ENCODE measurements at regions not wholly inside any gene's neighbourhood (a gene's known extent, or its start where the extent isn't known, plus 50 kb on each side); places are given as distances from the start of the nearest gene placed in this dataset.

- Histone ChIP-seq H3K4me3 (no peak overlapping the region), H3K9me3 (no peaks in the 10 kb centered on the region), H3K4me1 (no peaks in the 10 kb centered on the region), H3K36me3 (no peaks in the 10 kb centered on the region), H3K27me3 (no peaks in the 10 kb centered on the region), H3K27ac (no peak overlapping the region)
- intact Hi-C loops (cut with DNase I; ENCODE audit: low total_unique reads) (no loop called here), in situ Hi-C loops (cut with MboI; ENCODE audit: low sequenced_read_pairs in 4 of 4) (no loop called here)
- DNase-seq (no peak), ATAC-seq (no peak)
- TF ChIP-seq CTCF (IDR thresholded peaks at IDR 0.05 in 4 of 5, conservative IDR thresholded peaks at IDR 0.05 in 1 of 5) = no peak
Measured at GRCh38 chr13:60869941-60870613, 473.1 kb downstream of the TDRD3 start.

DNA sequence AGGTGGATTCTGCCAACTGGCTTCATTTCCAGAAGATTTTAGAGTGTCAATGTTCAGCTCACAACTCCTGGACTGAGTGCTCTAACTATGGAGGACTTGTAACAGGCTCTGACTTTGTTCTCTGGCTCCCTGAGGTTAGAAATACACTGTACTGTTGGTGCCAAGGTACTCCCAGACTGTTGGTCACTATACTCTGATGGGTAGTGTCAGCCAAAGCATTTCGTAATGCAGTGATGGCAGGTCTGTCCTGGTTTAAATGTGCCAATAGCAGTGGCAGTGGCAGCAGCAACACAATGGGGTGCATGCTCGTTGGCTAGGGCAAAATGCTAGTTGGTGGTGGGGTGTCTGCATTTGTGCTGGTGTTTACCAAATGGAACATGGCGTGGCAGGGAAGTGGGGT lies 472.2 kb downstream of the TDRD3 start:
- no peak for ATAC-seq
- no peaks in the 10 kb centered on the region for H3K9me3 ChIP-seq
- no peaks in the 10 kb centered on the region for H3K36me3 ChIP-seq
- H3K4me1 ChIP-seq = no peaks in the 10 kb centered on the region
- no peak overlapping the region for H3K4me3 ChIP-seq
- TF ChIP-seq POLR2A (IDR thresholded peaks at IDR 0.05) = no peak
- H3K27ac ChIP-seq = no peak overlapping the region
- intact Hi-C loops (cut with DNase I; ENCODE audit: low total_unique reads) (no loop called here), in situ Hi-C loops (cut with MboI; ENCODE audit: low sequenced_read_pairs in 4 of 4) (no loop called here)
- no peak for DNase-seq
- no peaks in the 10 kb centered on the region for H3K27me3 ChIP-seq

DNA sequence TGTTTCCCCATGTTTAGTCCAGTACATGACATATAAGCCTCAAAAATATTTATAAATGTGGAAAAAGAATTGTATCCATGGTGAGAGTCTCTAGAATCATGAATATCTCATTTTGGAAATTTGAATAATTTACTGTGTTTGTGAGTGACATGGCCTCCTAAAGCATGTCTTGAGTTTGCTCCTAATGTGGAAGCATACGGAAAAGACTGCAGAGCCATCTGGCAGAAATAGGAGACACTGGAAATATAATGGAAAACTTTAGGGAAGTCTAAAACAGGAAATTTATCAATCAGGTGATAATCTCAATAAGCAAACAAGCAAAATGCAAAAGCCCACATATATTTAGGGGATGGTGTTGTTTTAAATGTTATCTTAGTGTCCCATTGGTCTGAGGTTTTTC lies 465.0 kb downstream of the TDRD3 start:
- intact Hi-C loops (cut with DNase I; ENCODE audit: low total_unique reads) = no loop called here
- H3K9me3 ChIP-seq = no peaks in the 10 kb centered on the region
- DNase-seq = no peak
- H3K4me3 ChIP-seq = no peak overlapping the region
- H3K4me1 ChIP-seq = no peaks in the 10 kb centered on the region
- no peak for ATAC-seq
- TF ChIP-seq POLR2A (IDR thresholded peaks at IDR 0.05) (no peak), CTCF (IDR thresholded peaks at IDR 0.05 in 4 of 5, conservative IDR thresholded peaks at IDR 0.05 in 1 of 5) (no peak)
- in situ Hi-C loops (cut with MboI; ENCODE audit: low sequenced_read_pairs in 4 of 4) = no loop called here
- H3K27ac ChIP-seq = no peak overlapping the region
- H3K36me3 ChIP-seq = no peaks in the 10 kb centered on the region
- no peaks in the 10 kb centered on the region for H3K27me3 ChIP-seq

GRCh38 chr13:60857698-60858097 lies 460.7 kb downstream of the TDRD3 start:
- no peak overlapping the region for H3K4me3 ChIP-seq
- DNase-seq (no peak), ATAC-seq (no peak)
- no peaks in the 10 kb centered on the region for H3K27me3 ChIP-seq
- in situ Hi-C loops (cut with MboI; ENCODE audit: low sequenced_read_pairs in 4 of 4) (no loop called here), intact Hi-C loops (cut with DNase I; ENCODE audit: low total_unique reads) (no loop called here)
- no peaks in the 10 kb centered on the region for H3K36me3 ChIP-seq
- H3K9me3 ChIP-seq = no peaks in the 10 kb centered on the region
- no peaks in the 10 kb centered on the region for H3K4me1 ChIP-seq
- TF ChIP-seq CTCF (IDR thresholded peaks at IDR 0.05 in 4 of 5, conservative IDR thresholded peaks at IDR 0.05 in 1 of 5) (no peak), POLR2A (IDR thresholded peaks at IDR 0.05) (no peak)
- H3K27ac ChIP-seq = no peak overlapping the region

DNA sequence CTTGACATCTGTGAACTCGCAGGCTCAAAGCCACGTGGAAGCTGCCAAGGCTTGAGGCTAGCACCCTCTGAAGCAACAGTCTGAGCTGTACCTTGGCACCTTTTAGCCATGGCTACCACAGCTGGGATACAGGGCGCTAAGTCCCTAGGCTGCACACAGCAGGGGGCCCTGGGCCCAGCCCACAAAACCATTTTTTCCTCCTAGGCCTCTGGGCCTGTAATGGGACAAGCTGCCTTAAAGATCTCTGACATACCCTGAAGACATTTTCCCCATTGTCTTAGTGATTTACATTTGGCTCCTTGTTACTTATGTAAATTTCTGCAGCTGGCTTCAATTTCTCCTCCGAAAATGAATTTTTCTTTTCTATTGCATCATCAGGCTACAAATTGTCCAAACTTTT lies 455.9 kb downstream of the TDRD3 start:
- H3K9me3 ChIP-seq = no peaks in the 10 kb centered on the region
- no peak overlapping the region for H3K4me3 ChIP-seq
- in situ Hi-C loops (cut with MboI; ENCODE audit: low sequenced_read_pairs in 4 of 4) = no loop called here
- TF ChIP-seq CTCF (IDR thresholded peaks at IDR 0.05 in 4 of 5, conservative IDR thresholded peaks at IDR 0.05 in 1 of 5) (no peak), POLR2A (IDR thresholded peaks at IDR 0.05) (no peak)
- no peaks in the 10 kb centered on the region for H3K4me1 ChIP-seq
- no peak overlapping the region for H3K27ac ChIP-seq
- no peaks in the 10 kb centered on the region for H3K36me3 ChIP-seq
- intact Hi-C loops (cut with DNase I; ENCODE audit: low total_unique reads) = no loop called here
- H3K27me3 ChIP-seq = no peaks in the 10 kb centered on the region
- DNase-seq = no peak
- no peak for ATAC-seq

Data from gastrocnemius medialis (tissue), 4 donors.